ENCODE measurements at regions not wholly inside any gene's neighbourhood (a gene's known extent, or its start where the extent isn't known, plus 50 kb on each side); places are given as distances from the start of the nearest gene placed in this dataset.

- Mint-ChIP-seq H3K27me3 (ENCODE audit: low read depth) (no peaks in the 10 kb centered on the region), H3K36me3 (ENCODE audit: low read depth) (no peaks in the 10 kb centered on the region), H3K9me3 (no peaks in the 10 kb centered on the region), H3K4me3 (no peak overlapping the region), H3K4me1 (no peaks in the 10 kb centered on the region), H3K27ac (no peak overlapping the region)
- TF ChIP-seq CTCF (IDR thresholded peaks at IDR 0.05; ENCODE audit: unreplicated experiment in 3 of 3) = no peak
Measured at GRCh38 chr2:160602073-160602472, 108.5 kb upstream of the RBMS1 start.

- no peak overlapping the region for H3K4me3 Mint-ChIP-seq
- H3K36me3 Mint-ChIP-seq (ENCODE audit: low read depth) = no peaks in the 10 kb centered on the region
- H3K9me3 Mint-ChIP-seq = no peaks in the 10 kb centered on the region
- H3K4me1 Mint-ChIP-seq = no peaks in the 10 kb centered on the region
- no peak for TF ChIP-seq CTCF (IDR thresholded peaks at IDR 0.05; ENCODE audit: unreplicated experiment in 3 of 3)
- H3K27ac Mint-ChIP-seq = no peak overlapping the region
- H3K27me3 Mint-ChIP-seq (ENCODE audit: low read depth) = no peaks in the 10 kb centered on the region
Measured at GRCh38 chr2:160603771-160604510, 110.3 kb upstream of the RBMS1 start.

GRCh38 chr2:160606341-160606740 lies 112.7 kb upstream of the RBMS1 start:
- no peaks in the 10 kb centered on the region for H3K9me3 Mint-ChIP-seq
- H3K27ac Mint-ChIP-seq = no peak overlapping the region
- H3K27me3 Mint-ChIP-seq (ENCODE audit: low read depth) = no peaks in the 10 kb centered on the region
- no peaks in the 10 kb centered on the region for H3K36me3 Mint-ChIP-seq (ENCODE audit: low read depth)
- TF ChIP-seq CTCF (IDR thresholded peaks at IDR 0.05; ENCODE audit: unreplicated experiment in 3 of 3) = no peak
- H3K4me3 Mint-ChIP-seq = no peak overlapping the region
- no peaks in the 10 kb centered on the region for H3K4me1 Mint-ChIP-seq

GRCh38 chr2:160608599-160608998 lies 115.0 kb upstream of the RBMS1 start:
- H3K27me3 Mint-ChIP-seq (ENCODE audit: low read depth) = no peaks in the 10 kb centered on the region
- TF ChIP-seq CTCF (IDR thresholded peaks at IDR 0.05; ENCODE audit: unreplicated experiment in 3 of 3) = no peak

GRCh38 chr2:160609346-160609745 lies 115.7 kb upstream of the RBMS1 start:
- H3K4me1 Mint-ChIP-seq = no peaks in the 10 kb centered on the region
- no peak for TF ChIP-seq CTCF (IDR thresholded peaks at IDR 0.05; ENCODE audit: unreplicated experiment in 3 of 3)
- no peak overlapping the region for H3K27ac Mint-ChIP-seq
- no peaks in the 10 kb centered on the region for H3K36me3 Mint-ChIP-seq (ENCODE audit: low read depth)
- no peak overlapping the region for H3K4me3 Mint-ChIP-seq
- no peaks in the 10 kb centered on the region for H3K9me3 Mint-ChIP-seq
- no peaks in the 10 kb centered on the region for H3K27me3 Mint-ChIP-seq (ENCODE audit: low read depth)

More at GRCh38 chr2:160608599-160608998, 115.0 kb upstream of the RBMS1 start:
- H3K9me3 Mint-ChIP-seq = no peaks in the 10 kb centered on the region
- H3K4me3 Mint-ChIP-seq = no peak overlapping the region
- H3K27ac Mint-ChIP-seq = peak overlapping the region in 1 of 3 experiments; percentile 11
- no peaks in the 10 kb centered on the region for H3K4me1 Mint-ChIP-seq
- no peaks in the 10 kb centered on the region for H3K36me3 Mint-ChIP-seq (ENCODE audit: low read depth)

- Mint-ChIP-seq H3K36me3 (ENCODE audit: low read depth) (no peaks in the 10 kb centered on the region), H3K4me1 (no peaks in the 10 kb centered on the region), H3K4me3 (no peak overlapping the region), H3K27me3 (ENCODE audit: low read depth) (no peaks in the 10 kb centered on the region), H3K9me3 (peaks cover 5% of the 10 kb centered on the region), H3K27ac (no peak overlapping the region)
- TF ChIP-seq CTCF (IDR thresholded peaks at IDR 0.05; ENCODE audit: unreplicated experiment in 3 of 3) = no peak
Measured at GRCh38 chr2:160610041-160610440, 116.4 kb upstream of the RBMS1 start.

Measured in nephron (organoid).